GM21515 (cell line): ENCODE measurements at regions not wholly inside any gene's neighbourhood (a gene's known extent, or its start where the extent isn't known, plus 50 kb on each side); places are given as distances from the start of the nearest gene placed in this dataset.

ENCODE experiments used
- ATAC-seq: cut with Tn5 transposase; IDR thresholded peaks from one replicate; pipeline ENCODE4 v1.9.1; 2021; ENCODE audit not compliant: unreplicated experiment

- ATAC-seq = no peak
Observed at GRCh38 chr1:106969731-106970130, 86.7 kb upstream of the PRMT6 start.

GRCh38 chr1:106972074-106972473 lies 84.4 kb upstream of the PRMT6 start:
- ATAC-seq = no peak

- no peak for ATAC-seq
Observed at GRCh38 chr1:106975944-106976343, 80.5 kb upstream of the PRMT6 start.

- no peak for ATAC-seq
Observed at GRCh38 chr1:106978477-106979322, 77.8 kb upstream of the PRMT6 start.

GRCh38 chr1:106979371-106979770 lies 77.1 kb upstream of the PRMT6 start:
- no peak for ATAC-seq

- ATAC-seq = no peak
Observed at GRCh38 chr1:106980121-106980520, 76.4 kb upstream of the PRMT6 start.

- no peak for ATAC-seq
Observed at GRCh38 chr1:106984801-106985200, 71.7 kb upstream of the PRMT6 start.

- ATAC-seq = no peak
Observed at GRCh38 chr1:106986603-106987002, 69.9 kb upstream of the PRMT6 start.

- ATAC-seq = peak; percentile 97
Observed at GRCh38 chr1:106995970-106996369, 60.5 kb upstream of the PRMT6 start.

- ATAC-seq = no peak
Observed at GRCh38 chr1:106998431-106999002, 58.0 kb upstream of the PRMT6 start.

- ATAC-seq = no peak
Observed at GRCh38 chr1:107000902-107001301, 55.6 kb upstream of the PRMT6 start.

- ATAC-seq = no peak
Observed at GRCh38 chr1:107003972-107004371, 52.5 kb upstream of the PRMT6 start.

GRCh38 chr1:107004421-107004820 lies 52.1 kb upstream of the PRMT6 start:
- ATAC-seq = no peak
